Inflammatory macrophage treated with lipopolysaccharide for 1 hour (primary cell): ENCODE measurements at regions not wholly inside any gene's neighbourhood (a gene's known extent, or its start where the extent isn't known, plus 50 kb on each side); places are given as distances from the start of the nearest gene placed in this dataset.

Source experiments
- DNase-seq, 2 donors: peaks; one replicate each; pipeline ENCODE4 v3.0.0-alpha.2; 2020 to 2022

- DNase-seq: no peak
These were observed 56.1 kb upstream of the DLGAP1 start for GRCh38 chr18:4511166-4511565.

DNA sequence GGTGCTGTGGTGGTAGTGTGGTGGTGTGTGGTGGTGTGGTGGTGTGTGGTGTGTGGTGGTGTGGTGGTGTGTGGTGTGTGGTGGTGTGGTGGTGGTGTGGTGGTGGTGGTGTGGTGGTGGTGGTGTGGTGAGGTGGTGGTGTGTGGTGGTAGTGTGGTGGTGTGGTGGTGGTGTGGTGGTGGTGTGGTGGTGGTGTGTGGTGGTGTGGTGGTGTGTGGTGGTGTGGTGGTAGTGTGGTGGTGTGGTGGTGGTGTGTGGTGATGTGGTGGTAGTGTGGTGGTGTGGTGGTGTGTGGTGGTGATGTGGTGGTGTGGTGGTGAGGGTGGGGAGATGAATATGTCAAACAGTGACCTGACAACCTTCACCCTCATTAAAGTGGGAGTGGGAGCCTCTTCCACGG, 55.6 kb upstream of the DLGAP1 start:
- peak in 1 of 2 donors; percentile 1 for DNase-seq

DNA sequence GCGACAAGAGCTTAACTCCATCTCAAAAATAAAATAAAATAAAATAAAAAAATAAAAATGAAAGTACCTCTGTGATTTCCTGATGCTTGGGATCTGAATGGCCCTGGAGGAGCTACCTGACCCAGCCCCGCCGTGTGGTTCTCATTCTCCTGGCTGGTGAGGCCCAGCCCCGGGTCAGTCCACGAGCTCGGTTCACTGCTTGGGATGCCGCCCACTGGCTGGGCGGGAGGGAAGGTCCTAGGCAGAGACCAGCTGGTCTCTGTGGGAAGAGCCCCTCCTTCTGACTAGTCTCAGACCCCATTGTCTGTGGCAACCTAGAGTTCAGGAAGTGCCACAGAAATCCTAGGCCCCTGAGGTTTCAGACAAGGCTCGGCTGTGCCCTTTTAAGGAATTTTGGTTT, 55.1 kb upstream of the DLGAP1 start:
- DNase-seq: no peak
